Ovary (tissue), 3 donors: ENCODE measurements at regions not wholly inside any gene's neighbourhood (a gene's known extent, or its start where the extent isn't known, plus 50 kb on each side); places are given as distances from the start of the nearest gene placed in this dataset.

ENCODE experiments used
- EP300 ChIP-seq: sonication (generic); formaldehyde crosslinking; IDR thresholded peaks from one replicate; pipeline ENCODE4 v1.6.1; 2017; ENCODE audit warnings: antibody characterized with exemption
- TF ChIP-seq, protein P1 (sequence below), 3 donors: fragments of 450-650 bp in 2 of 3; fragments of 200-600 bp in 1 of 3; IDR thresholded peaks; one replicate each; pipeline versions ENCODE4 v1.5.1 to v1.8.0; 2016 to 2022; ENCODE audit warnings: antibody characterized with exemption in 3 of 3, mild to moderate bottlenecking in 1 of 3
- donor health status: DM: no; HTN: no; CAD: no.

DNA sequence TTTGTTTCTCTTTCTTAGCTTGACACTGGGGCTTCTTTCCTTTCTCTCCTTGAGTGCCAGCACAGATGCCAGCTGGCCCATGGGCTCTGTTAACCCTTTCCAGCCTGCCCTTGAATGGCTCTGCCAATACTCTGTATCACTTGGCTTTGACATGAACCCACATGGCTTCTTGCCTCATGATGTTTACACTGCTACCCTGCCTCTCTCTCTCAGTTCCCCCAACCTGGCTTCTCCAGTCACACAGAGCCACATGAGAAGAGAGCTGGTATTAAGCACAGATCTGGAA, 262.4 kb downstream of the OMA1 start:
- TF ChIP-seq EP300 = no peak
- TF ChIP-seq, protein P1, sequence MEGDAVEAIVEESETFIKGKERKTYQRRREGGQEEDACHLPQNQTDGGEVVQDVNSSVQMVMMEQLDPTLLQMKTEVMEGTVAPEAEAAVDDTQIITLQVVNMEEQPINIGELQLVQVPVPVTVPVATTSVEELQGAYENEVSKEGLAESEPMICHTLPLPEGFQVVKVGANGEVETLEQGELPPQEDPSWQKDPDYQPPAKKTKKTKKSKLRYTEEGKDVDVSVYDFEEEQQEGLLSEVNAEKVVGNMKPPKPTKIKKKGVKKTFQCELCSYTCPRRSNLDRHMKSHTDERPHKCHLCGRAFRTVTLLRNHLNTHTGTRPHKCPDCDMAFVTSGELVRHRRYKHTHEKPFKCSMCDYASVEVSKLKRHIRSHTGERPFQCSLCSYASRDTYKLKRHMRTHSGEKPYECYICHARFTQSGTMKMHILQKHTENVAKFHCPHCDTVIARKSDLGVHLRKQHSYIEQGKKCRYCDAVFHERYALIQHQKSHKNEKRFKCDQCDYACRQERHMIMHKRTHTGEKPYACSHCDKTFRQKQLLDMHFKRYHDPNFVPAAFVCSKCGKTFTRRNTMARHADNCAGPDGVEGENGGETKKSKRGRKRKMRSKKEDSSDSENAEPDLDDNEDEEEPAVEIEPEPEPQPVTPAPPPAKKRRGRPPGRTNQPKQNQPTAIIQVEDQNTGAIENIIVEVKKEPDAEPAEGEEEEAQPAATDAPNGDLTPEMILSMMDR (IDR thresholded peaks at IDR 0.05) = no peak
